Large intestine (tissue), 3 donors: ENCODE measurements at regions not wholly inside any gene's neighbourhood (a gene's known extent, or its start where the extent isn't known, plus 50 kb on each side); places are given as distances from the start of the nearest gene placed in this dataset.

Experiments
- DNase-seq, 2 donors: peaks; one replicate each; pipeline versions ENCODE4 v3.0.0 to v3.0.0-alpha.2; 2013
- H3K27ac ChIP-seq: one replicate; pipeline ENCODE4 v1.5.1; 2013; ENCODE audit warnings: low read length
- H3K27me3 ChIP-seq: 2 replicates; pipeline ENCODE4 v1.6.1; 2013; ENCODE audit warnings: low read length; ENCODE audit not compliant: control insufficient read depth, insufficient read depth
- H3K36me3 ChIP-seq: 2 replicates; pipeline ENCODE4 v1.6.1; 2013; ENCODE audit warnings: low read length; ENCODE audit not compliant: control insufficient read depth, insufficient read depth
- H3K4me1 ChIP-seq: one replicate; pipeline ENCODE4 v1.6.1; 2013; ENCODE audit warnings: low read length; ENCODE audit not compliant: control insufficient read depth, insufficient read depth
- H3K4me3 ChIP-seq: one replicate; pipeline ENCODE4 v1.5.1; 2013; ENCODE audit warnings: low read length
- H3K9me3 ChIP-seq: one replicate; pipeline ENCODE4 v1.6.1; 2013; ENCODE audit warnings: mild to moderate bottlenecking, low read depth, low read length, moderate library complexity; ENCODE audit not compliant: control insufficient read depth
- WGBS: methylation state at CpG from one replicate; pipeline ENCODE4 v1.1.5; 2013; ENCODE audit warnings: low lambda C conversion rate; ENCODE audit not compliant: insufficient coverage; 5-methylcytosine and 5-hydroxymethylcytosine counted together

GRCh38 chr18:1618364-1618763, 713.7 kb downstream of the ADCYAP1 start:
- no peaks in the 10 kb centered on the region for H3K27me3 ChIP-seq
- H3K36me3 ChIP-seq = no peaks in the 10 kb centered on the region
- no peaks in the 10 kb centered on the region for H3K4me1 ChIP-seq
- no peak overlapping the region for H3K27ac ChIP-seq
- DNase-seq = no peak
- no peaks in the 10 kb centered on the region for H3K9me3 ChIP-seq
- no peak overlapping the region for H3K4me3 ChIP-seq
- 10% methylated on average over 1 of the region's 3 CpGs for WGBS

DNA sequence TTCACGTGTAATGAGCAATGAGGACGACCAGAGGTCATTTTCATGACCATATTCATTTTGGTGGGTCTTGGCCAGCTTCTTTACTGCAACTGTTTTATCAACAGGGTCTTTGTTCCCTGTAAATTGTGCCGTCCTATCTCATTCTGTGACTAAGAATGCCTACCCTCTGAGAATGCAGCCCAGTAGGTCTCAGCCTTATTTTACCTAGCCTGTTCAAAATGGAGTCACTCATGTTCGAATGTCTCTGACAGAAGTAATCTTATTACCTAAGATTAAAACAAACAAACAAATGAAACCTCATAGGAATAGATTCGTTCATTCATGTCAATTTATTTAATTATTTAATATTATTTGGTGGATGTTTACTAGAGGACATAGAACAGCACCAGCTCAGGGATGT, 714.8 kb downstream of the ADCYAP1 start:
- Histone ChIP-seq H3K27me3 (no peaks in the 10 kb centered on the region), H3K27ac (no peak overlapping the region), H3K36me3 (no peaks in the 10 kb centered on the region), H3K4me3 (no peak overlapping the region), H3K9me3 (no peaks in the 10 kb centered on the region), H3K4me1 (no peaks in the 10 kb centered on the region)
- WGBS = no CpG with 5 or more reads among the region's 5 CpGs
- no peak for DNase-seq

- no peak for DNase-seq
- Histone ChIP-seq H3K4me3 (no peak overlapping the region), H3K27me3 (no peaks in the 10 kb centered on the region), H3K36me3 (no peaks in the 10 kb centered on the region), H3K27ac (no peak overlapping the region), H3K4me1 (no peaks in the 10 kb centered on the region), H3K9me3 (no peaks in the 10 kb centered on the region)
- WGBS = 37% methylated on average over 2 of the region's 2 CpGs
Observed at GRCh38 chr18:1624612-1625011, 719.9 kb downstream of the ADCYAP1 start.

DNA sequence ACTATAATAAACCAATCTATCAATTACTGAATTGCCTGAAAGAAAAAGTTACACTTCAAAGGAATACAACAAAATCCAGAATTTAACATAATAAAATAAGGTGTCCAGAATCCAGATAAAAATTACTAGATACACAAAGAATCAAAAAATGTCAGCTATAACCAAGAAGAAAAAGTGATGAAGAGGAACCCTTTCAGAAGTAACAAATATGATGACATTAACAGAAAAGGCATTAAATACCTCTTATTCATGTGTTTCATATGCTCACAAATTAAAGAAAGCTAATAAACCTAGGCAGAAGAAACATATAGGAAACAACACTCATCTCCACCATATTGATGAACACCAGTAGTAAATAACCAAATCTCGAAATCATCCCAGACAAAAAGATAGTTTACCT, 722.8 kb downstream of the ADCYAP1 start:
- DNase-seq = no peak
- Histone ChIP-seq H3K27ac (no peak overlapping the region), H3K4me1 (no peaks in the 10 kb centered on the region), H3K36me3 (no peaks in the 10 kb centered on the region), H3K4me3 (no peak overlapping the region), H3K27me3 (no peaks in the 10 kb centered on the region), H3K9me3 (no peaks in the 10 kb centered on the region)
- 20% methylated on average over 1 of the region's 1 CpG for WGBS

- no peaks in the 10 kb centered on the region for H3K4me1 ChIP-seq
- no peak overlapping the region for H3K27ac ChIP-seq
- no peak overlapping the region for H3K4me3 ChIP-seq
- WGBS = 67% methylated on average over 1 of the region's 2 CpGs
- no peaks in the 10 kb centered on the region for H3K36me3 ChIP-seq
- H3K9me3 ChIP-seq = no peaks in the 10 kb centered on the region
- H3K27me3 ChIP-seq = no peaks in the 10 kb centered on the region
- DNase-seq = no peak
Observed at GRCh38 chr18:1648712-1649111, 744.0 kb downstream of the ADCYAP1 start.

- no peaks in the 10 kb centered on the region for H3K27me3 ChIP-seq
- no peaks in the 10 kb centered on the region for H3K9me3 ChIP-seq
- DNase-seq = no peak
- WGBS = 88% methylated on average over 1 of the region's 2 CpGs
- H3K4me3 ChIP-seq = no peak overlapping the region
- no peaks in the 10 kb centered on the region for H3K4me1 ChIP-seq
- no peak overlapping the region for H3K27ac ChIP-seq
- no peaks in the 10 kb centered on the region for H3K36me3 ChIP-seq
Observed at GRCh38 chr18:1652018-1652417, 747.3 kb downstream of the ADCYAP1 start.

GRCh38 chr18:1653873-1654272, 749.2 kb downstream of the ADCYAP1 start:
- Histone ChIP-seq H3K27ac (no peak overlapping the region), H3K4me3 (no peak overlapping the region), H3K4me1 (no peaks in the 10 kb centered on the region), H3K27me3 (no peaks in the 10 kb centered on the region), H3K36me3 (no peaks in the 10 kb centered on the region), H3K9me3 (no peaks in the 10 kb centered on the region)
- WGBS = 80% methylated on average over 3 of the region's 4 CpGs
- DNase-seq = no peak

DNA sequence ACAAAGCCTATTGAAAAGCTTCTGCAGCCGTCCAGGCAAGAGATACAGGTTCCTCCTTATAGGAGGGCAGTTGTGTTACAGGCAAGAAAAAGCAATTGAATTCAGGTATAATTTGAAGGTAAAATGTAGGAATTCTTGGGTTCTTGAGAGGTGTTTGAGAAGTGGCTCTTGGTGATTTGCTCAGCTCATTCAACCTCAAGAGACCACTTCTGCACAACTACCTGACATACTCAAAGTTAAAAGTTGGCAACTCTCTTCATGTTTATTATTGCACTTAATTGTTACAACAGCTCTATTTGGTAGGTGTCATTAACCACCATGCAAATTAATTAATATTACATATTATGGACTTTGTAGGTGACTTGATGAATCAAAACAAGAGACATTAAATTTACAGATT, 753.2 kb downstream of the ADCYAP1 start:
- no peaks in the 10 kb centered on the region for H3K36me3 ChIP-seq
- H3K9me3 ChIP-seq = no peaks in the 10 kb centered on the region
- H3K27me3 ChIP-seq = no peaks in the 10 kb centered on the region
- DNase-seq = no peak
- H3K27ac ChIP-seq = no peak overlapping the region
- H3K4me3 ChIP-seq = no peak overlapping the region
- 100% methylated on average over 1 of the region's 1 CpG for WGBS
- no peaks in the 10 kb centered on the region for H3K4me1 ChIP-seq

DNA sequence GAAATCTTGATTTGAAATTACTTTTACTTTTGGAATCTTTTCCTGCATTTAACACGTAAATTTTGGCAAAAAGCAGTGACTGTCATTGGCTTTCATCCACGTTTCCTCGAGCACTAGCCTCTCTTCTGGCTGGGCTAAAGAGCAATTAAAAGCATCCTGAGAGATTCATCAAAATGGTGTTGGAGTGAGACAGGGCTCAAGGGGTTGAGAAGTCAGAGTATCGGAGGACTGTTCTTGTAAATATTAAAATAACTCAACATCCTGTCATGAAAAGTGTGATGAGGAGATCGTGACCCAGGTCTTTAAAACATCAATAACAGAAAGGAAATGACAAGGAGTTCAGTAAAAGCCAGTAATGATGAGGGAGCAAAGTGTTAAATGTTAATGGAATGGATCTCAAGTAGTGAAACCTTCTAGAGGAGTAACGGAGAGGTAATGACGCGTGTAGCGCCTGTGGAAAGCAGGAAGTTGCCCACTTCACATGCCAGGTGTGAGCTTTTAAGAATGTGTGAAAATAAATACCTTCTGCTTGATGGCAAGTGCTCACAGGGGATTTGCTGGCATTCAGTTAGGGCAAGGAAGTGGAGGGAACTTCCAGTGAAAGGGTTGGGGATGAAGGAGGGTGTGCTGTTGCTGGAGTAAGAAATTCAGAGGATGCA, 754.4 kb downstream of the ADCYAP1 start:
- H3K27ac ChIP-seq = no peak overlapping the region
- H3K27me3 ChIP-seq = no peaks in the 10 kb centered on the region
- no peaks in the 10 kb centered on the region for H3K9me3 ChIP-seq
- H3K4me3 ChIP-seq = no peak overlapping the region
- WGBS = 58% methylated on average over 3 of the region's 9 CpGs
- DNase-seq = peak in 1 of 2 donors; percentile 5
- no peaks in the 10 kb centered on the region for H3K36me3 ChIP-seq
- no peaks in the 10 kb centered on the region for H3K4me1 ChIP-seq

DNA sequence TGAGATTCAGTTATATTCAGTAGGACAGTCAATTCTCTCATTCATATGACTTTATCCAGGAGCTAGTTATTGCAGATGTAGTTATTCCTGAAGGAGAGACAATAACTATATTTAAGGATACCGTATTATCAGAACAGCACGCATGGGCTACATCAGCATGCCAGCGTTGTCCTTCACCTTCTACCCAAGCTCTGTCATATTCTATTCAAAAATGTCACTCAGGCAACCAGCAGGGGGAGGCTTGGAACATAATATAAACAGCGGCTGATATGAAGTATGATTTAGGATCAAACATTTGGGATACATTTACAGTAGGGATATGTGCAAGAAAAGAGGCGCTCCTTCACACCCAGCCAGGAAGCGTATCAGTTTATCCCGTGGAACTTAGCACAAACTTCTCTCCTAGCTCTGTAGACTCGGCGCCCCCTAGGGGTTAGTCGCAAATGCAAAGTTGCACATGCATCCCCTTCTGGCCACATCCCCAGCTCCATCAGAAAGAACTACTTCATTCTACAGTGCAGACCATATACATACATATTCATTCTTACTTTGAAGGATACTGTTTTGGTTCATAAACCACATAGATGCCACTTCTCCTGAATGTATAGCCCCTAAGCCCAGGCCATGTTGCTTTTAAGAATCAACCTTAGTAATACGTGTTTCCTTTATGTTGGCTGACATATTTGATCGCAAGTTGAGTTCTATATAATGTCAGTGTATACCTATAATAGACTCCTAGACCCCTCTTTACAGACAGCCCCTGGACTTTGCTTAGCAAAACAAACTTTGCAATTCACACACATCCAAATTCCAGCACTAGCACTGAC, 759.4 kb downstream of the ADCYAP1 start:
- Histone ChIP-seq H3K4me3 (no peak overlapping the region), H3K36me3 (no peaks in the 10 kb centered on the region), H3K27ac (no peak overlapping the region), H3K4me1 (no peaks in the 10 kb centered on the region), H3K27me3 (no peaks in the 10 kb centered on the region), H3K9me3 (no peaks in the 10 kb centered on the region)
- WGBS = 100% methylated on average over 1 of the region's 12 CpGs
- peak; percentile 4 to 5 for DNase-seq

- H3K4me1 ChIP-seq = no peaks in the 10 kb centered on the region
- H3K27me3 ChIP-seq = no peaks in the 10 kb centered on the region
- no peaks in the 10 kb centered on the region for H3K9me3 ChIP-seq
- H3K27ac ChIP-seq = no peak overlapping the region
- DNase-seq = no peak
- no peak overlapping the region for H3K4me3 ChIP-seq
- H3K36me3 ChIP-seq = no peaks in the 10 kb centered on the region
- WGBS = 50% methylated on average over 1 of the region's 1 CpG
Observed at GRCh38 chr18:1665079-1665478, 760.4 kb downstream of the ADCYAP1 start.
